K562 (cell line): ENCODE measurements at regions not wholly inside any gene's neighbourhood (a gene's known extent, or its start where the extent isn't known, plus 50 kb on each side); places are given as distances from the start of the nearest gene placed in this dataset.

Source experiments
- ATAC-seq: fragments of 200-7000 bp; cut with Tn5 transposase; 3 replicates; pipeline ENCODE4 v1.9.1; 2020; ENCODE audit warnings: moderate library complexity
- BruUV-seq: library from RNA; stranded (reverse); fragments of 400-500 nt; replicated peaks from 2 replicates; lab custom pipeline; 2021; lab: Mats Ljungman, UMichigan
- CTCF ChIA-PET: fragments of 300-600 bp; formaldehyde crosslinking; extraction: SDS; loops from one replicate; lab custom pipeline; 2021; ENCODE audit warnings: low intra/inter-chr PET ratio; lab: Yijun Ruan, JAX
- POLR2A ChIA-PET: fragments of 300-600, 350-650 bp; sonication (Branson Sonifier 250); formaldehyde crosslinking; extraction: SDS; loops from one replicate; lab custom pipeline; 2021; ENCODE audit warnings: antibody characterized with exemption, inconsistent platforms; lab: Yijun Ruan, JAX
- DNase-seq, 4 experiments: peaks; one replicate each; pipeline versions ENCODE4 v3.0.0 to v3.0.0-alpha.2; 2011 to 2018; ENCODE audit warnings: low spot score in 3 of 4, mixed read lengths in 3 of 4; ENCODE audit errors: extremely low read depth in 1 of 4
- FAIRE-seq: peaks from 2 replicates; lab custom pipeline; 2011; peaks lifted over from hg19 to GRCh38; lab: Jason Lieb, UNC
- H2AFZ ChIP-seq: 2 replicates; pipeline ENCODE4 v1.6.0; 2011; ENCODE audit warnings: low read depth, low read length, control low read depth, inconsistent platforms
- H3K27ac ChIP-seq: fragments of 200-600 bp; 3 replicates; pipeline ENCODE4 v1.8.0; 2011; ENCODE audit warnings: low read depth, mild to moderate bottlenecking, control low read depth, inconsistent platforms, low read length, moderate library complexity, mixed read lengths; ENCODE audit errors: extremely low read depth
- H3K27me3 ChIP-seq, 2 experiments: fragments of 300-600 bp in 1 of 2; 2 replicates in 1 of 2; 3 replicates in 1 of 2; pipeline versions ENCODE4 v1.6.0 to v1.8.0; 2011; ENCODE audit warnings: inconsistent platforms in 2 of 2, low read length in 2 of 2, mild to moderate bottlenecking in 1 of 2, mixed read lengths in 1 of 2, moderate library complexity in 1 of 2; ENCODE audit not compliant: control insufficient read depth in 2 of 2, insufficient read depth in 2 of 2
- H3K36me3 ChIP-seq: fragments of 300-600 bp; 3 replicates; pipeline ENCODE4 v1.8.0; 2011; ENCODE audit warnings: mild to moderate bottlenecking, low read length, inconsistent platforms; ENCODE audit not compliant: control insufficient read depth, insufficient read depth
- H3K4me1 ChIP-seq, 2 experiments: fragments of 200-600 bp in 1 of 2; replicated peaks in 1 of 2; 2 replicates in 1 of 2; 3 replicates in 1 of 2; pipeline versions ENCODE4 v1.5.1 to v1.8.0; 2011; ENCODE audit warnings: inconsistent platforms in 2 of 2, low read length in 2 of 2, mild to moderate bottlenecking in 1 of 2, mixed read lengths in 1 of 2, moderate library complexity in 1 of 2; ENCODE audit not compliant: control insufficient read depth in 2 of 2, insufficient read depth in 2 of 2
- H3K4me2 ChIP-seq: 2 replicates; pipeline ENCODE4 v1.6.1; 2011; ENCODE audit warnings: low read length, control low read depth, inconsistent platforms, mixed read lengths; ENCODE audit not compliant: insufficient read depth
- H3K4me3 ChIP-seq: fragments of 200-600 bp; sonication (generic), shearing (Covaris generic); 2 replicates; pipeline ENCODE4 v1.5.1; 2016; ENCODE audit warnings: control low read depth, inconsistent platforms
- H3K79me2 ChIP-seq: fragments of 200-600 bp; 3 replicates; pipeline ENCODE4 v1.8.0; 2011; ENCODE audit warnings: low read length, inconsistent platforms; ENCODE audit not compliant: control insufficient read depth, insufficient read depth
- H3K9ac ChIP-seq, 2 experiments: 2 replicates each; pipeline versions ENCODE4 v1.6.0 to v1.6.1; 2011; ENCODE audit warnings: low read depth in 2 of 2, low read length in 2 of 2, control low read depth in 1 of 2, inconsistent platforms in 1 of 2, mild to moderate bottlenecking in 1 of 2, mixed read lengths in 1 of 2; ENCODE audit not compliant: insufficient read depth in 1 of 2
- H3K9me1 ChIP-seq: one replicate; pipeline ENCODE4 v1.6.0; 2011; ENCODE audit warnings: inconsistent platforms, mild to moderate bottlenecking, low read length, moderate library complexity; ENCODE audit not compliant: control insufficient read depth, insufficient read depth
- H3K9me3 ChIP-seq: replicated peaks from 2 replicates; pipeline ENCODE4 v1.5.1; 2011; ENCODE audit warnings: low read depth, low read length, inconsistent platforms; ENCODE audit not compliant: control insufficient read depth, insufficient read depth
- H4K20me1 ChIP-seq: replicated peaks from 2 replicates; pipeline ENCODE4 v1.6.1; 2011; ENCODE audit warnings: low read length, inconsistent platforms, mixed read lengths; ENCODE audit not compliant: control insufficient read depth, insufficient read depth
- ARNT ChIP-seq, 2 experiments: fragments of 450-650 bp; IDR thresholded peaks; 2 replicates each; pipeline ENCODE4 v1.6.1; 2016; ENCODE audit warnings: mild to moderate bottlenecking in 1 of 2
- CBX2 ChIP-seq: fragments of 200-600 bp; sonication (generic); IDR thresholded peaks from one replicate; pipeline ENCODE4 v1.6.1; 2012; ENCODE audit warnings: mild to moderate bottlenecking, low read length, inconsistent platforms; ENCODE audit not compliant: insufficient read depth, poor library complexity, severe bottlenecking
- CBX8 ChIP-seq: fragments of 200-600 bp; sonication (generic); IDR thresholded peaks from 2 replicates; pipeline ENCODE4 v1.6.1; 2012; ENCODE audit warnings: borderline replicate concordance, mixed run types, low read depth, mild to moderate bottlenecking, moderate library complexity, mixed read lengths, low read length, control low read depth, inconsistent platforms; ENCODE audit not compliant: poor library complexity, severe bottlenecking; ENCODE audit errors: extremely low read depth
- CTBP1 ChIP-seq: fragments of 450-650 bp; IDR thresholded peaks from 2 replicates; pipeline ENCODE4 v1.6.1; 2016; ENCODE audit warnings: borderline replicate concordance
- MXI1 ChIP-seq: IDR thresholded peaks from 2 replicates; pipeline ENCODE4 v1.6.1; 2011; ENCODE audit warnings: low read depth, mild to moderate bottlenecking, improper control_type of control experiment, low read length
- PTRF ChIP-seq: fragments of 450-650 bp; IDR thresholded peaks from 2 replicates; pipeline ENCODE4 v1.6.1; 2016; ENCODE audit warnings: mild to moderate bottlenecking, missing genetic modification characterization, missing compliant biosample characterization
- RBBP5 ChIP-seq: fragments of 200-600 bp; sonication (generic); IDR thresholded peaks from 2 replicates; pipeline ENCODE4 v1.6.1; 2012; ENCODE audit warnings: borderline replicate concordance, mild to moderate bottlenecking, low read length, control low read depth, inconsistent platforms; ENCODE audit not compliant: insufficient read depth, poor library complexity, severe bottlenecking
- SIN3A ChIP-seq, 2 experiments: fragments of 150-350 bp in 1 of 2; IDR thresholded peaks; 2 replicates each; pipeline ENCODE4 v1.6.1; 2011 to 2016; ENCODE audit warnings: borderline replicate concordance in 2 of 2, low read depth in 2 of 2, low read length in 2 of 2, mild to moderate bottlenecking in 2 of 2, moderate library complexity in 2 of 2; ENCODE audit not compliant: control insufficient read depth in 1 of 2
- SIRT6 ChIP-seq: IDR thresholded peaks from one replicate; pipeline ENCODE4 v1.6.1; 2012; ENCODE audit warnings: low read depth, mild to moderate bottlenecking, control low read depth, inconsistent platforms, low read length, moderate library complexity
- SMARCE1 ChIP-seq: fragments of 450-650 bp; IDR thresholded peaks from 2 replicates; pipeline ENCODE4 v1.7.1; 2016; ENCODE audit warnings: mild to moderate bottlenecking
- SRSF9 ChIP-seq: fragments of 200-400 bp; formaldehyde crosslinking; IDR thresholded peaks from 2 replicates; pipeline ENCODE4 v1.6.1; 2017; ENCODE audit warnings: low read depth, low read length, borderline replicate concordance
- TCF7 ChIP-seq: sonication (generic); IDR thresholded peaks from 2 replicates; pipeline ENCODE4 v1.6.1; 2016; ENCODE audit warnings: antibody characterized with exemption, borderline replicate concordance
- THRAP3 ChIP-seq: fragments of 450-650 bp; IDR thresholded peaks from 2 replicates; pipeline ENCODE4 v1.6.1; 2016; ENCODE audit warnings: mild to moderate bottlenecking, inconsistent platforms, borderline replicate concordance
- ZNF274 ChIP-seq: IDR thresholded peaks from 2 replicates; pipeline ENCODE4 v1.6.1; 2011; ENCODE audit warnings: low read depth, mild to moderate bottlenecking, low read length, moderate library complexity, borderline replicate concordance
- ZNF785 ChIP-seq: fragments of 250-450 bp; sonication (Bioruptor Pico); IDR thresholded peaks from 2 replicates; pipeline ENCODE4 v1.4.0; 2020; ENCODE audit warnings: mild to moderate bottlenecking
- ZZZ3 ChIP-seq: fragments of 450-650 bp; IDR thresholded peaks from 2 replicates; pipeline ENCODE4 v1.6.1; 2016; ENCODE audit warnings: antibody characterized with exemption, mild to moderate bottlenecking, moderate library complexity
- WGBS: fragments of 100-300 bp; shearing (Covaris generic); methylation state at CpG from one replicate; pipeline ENCODE4 v1.1.6; 2016; ENCODE audit warnings: low coverage, mixed read lengths; ENCODE audit not compliant: insufficient coverage; ENCODE audit errors: missing lambda C conversion rate; 5-methylcytosine and 5-hydroxymethylcytosine counted together
- in situ Hi-C: fragments of 300-500 bp; cut with MboI; formaldehyde crosslinking; loops from 4 replicates; pipeline ENCODE4 v1.15.0; 2018; ENCODE audit warnings: inconsistent platforms, mixed read lengths
- intact Hi-C: fragments of 100-400 bp; cut with micrococcal nuclease; formaldehyde crosslinking; loops from 2 replicates; pipeline ENCODE4 v1.14.2; 2022
- TF ChIP-seq, protein P1 (sequence below): sonication (generic); formaldehyde crosslinking; IDR thresholded peaks from 2 replicates; pipeline ENCODE4 v1.8.0; 2022; ENCODE audit warnings: mild to moderate bottlenecking, missing genetic modification reagents, borderline replicate concordance
- TF ChIP-seq, protein P2 (sequence below): fragments of 450-650 bp; IDR thresholded peaks from 2 replicates; pipeline ENCODE4 v1.6.1; 2014; ENCODE audit warnings: low read depth, mild to moderate bottlenecking, moderate library complexity, borderline replicate concordance

DNA sequence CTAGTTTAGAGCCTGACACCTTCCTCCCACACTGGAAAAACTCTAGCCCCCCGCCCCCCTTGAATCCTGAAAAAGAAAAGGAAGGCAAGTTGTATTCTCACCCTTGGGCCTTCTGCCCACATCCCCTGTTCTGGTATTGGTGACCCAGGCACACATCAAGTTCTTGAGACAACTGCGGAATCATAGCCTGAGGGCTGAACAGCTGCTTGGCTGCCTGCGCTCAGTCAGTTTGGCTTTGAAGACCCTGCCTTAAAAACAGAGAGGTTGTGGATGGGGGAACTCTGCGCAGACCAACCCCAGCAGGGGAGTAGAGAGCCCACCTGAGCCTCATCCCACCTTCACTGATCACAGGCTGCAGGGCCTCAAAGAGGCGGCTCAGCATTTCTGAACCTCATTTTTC is 229.2 kb downstream of the ANAPC1 start:
- FAIRE-seq = no peak
- CTCF ChIA-PET = no interaction called here
- H2AFZ ChIP-seq = no peak overlapping the region
- no peaks in the 10 kb centered on the region for H3K9me3 ChIP-seq
- H3K36me3 ChIP-seq = no peaks in the 10 kb centered on the region
- ATAC-seq = no peak
- in situ Hi-C loops (no loop called here), intact Hi-C loops (no loop called here)
- no peak overlapping the region for H3K27ac ChIP-seq
- peaks cover 0 to 14% of the 10 kb centered on the region in 2 experiments; a peak in 3 of 5 replicates for H3K4me1 ChIP-seq
- no peaks in the 10 kb centered on the region for H3K9me1 ChIP-seq
- TF ChIP-seq ZZZ3 (no peak), ZNF785 (CRISPR knock-in tag) (no peak), ZNF274 (no peak), CBX2 (no peak), SIN3A (IDR thresholded peaks at IDR 0.05; ENCODE audit: borderline replicate concordance in 2 of 2, control insufficient read depth in 1 of 2, low read depth in 2 of 2, low read length in 2 of 2) (no peak), SMARCE1 (no peak), THRAP3 (no peak), SIRT6 (no peak), CBX8 (no peak), TCF7 (no peak), SRSF9 (no peak), ARNT (IDR thresholded peaks at IDR 0.05) (no peak), CTBP1 (no peak), PTRF (tag) (no peak), RBBP5 (no peak), MXI1 (no peak)
- TF ChIP-seq, protein P1, sequence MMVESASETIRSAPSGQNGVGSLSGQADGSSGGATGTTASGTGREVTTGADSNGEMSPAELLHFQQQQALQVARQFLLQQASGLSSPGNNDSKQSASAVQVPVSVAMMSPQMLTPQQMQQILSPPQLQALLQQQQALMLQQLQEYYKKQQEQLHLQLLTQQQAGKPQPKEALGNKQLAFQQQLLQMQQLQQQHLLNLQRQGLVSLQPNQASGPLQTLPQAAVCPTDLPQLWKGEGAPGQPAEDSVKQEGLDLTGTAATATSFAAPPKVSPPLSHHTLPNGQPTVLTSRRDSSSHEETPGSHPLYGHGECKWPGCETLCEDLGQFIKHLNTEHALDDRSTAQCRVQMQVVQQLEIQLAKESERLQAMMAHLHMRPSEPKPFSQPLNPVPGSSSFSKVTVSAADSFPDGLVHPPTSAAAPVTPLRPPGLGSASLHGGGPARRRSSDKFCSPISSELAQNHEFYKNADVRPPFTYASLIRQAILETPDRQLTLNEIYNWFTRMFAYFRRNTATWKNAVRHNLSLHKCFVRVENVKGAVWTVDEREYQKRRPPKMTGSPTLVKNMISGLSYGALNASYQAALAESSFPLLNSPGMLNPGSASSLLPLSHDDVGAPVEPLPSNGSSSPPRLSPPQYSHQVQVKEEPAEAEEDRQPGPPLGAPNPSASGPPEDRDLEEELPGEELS (CRISPR knock-in tag) = no peak
- TF ChIP-seq, protein P2, sequence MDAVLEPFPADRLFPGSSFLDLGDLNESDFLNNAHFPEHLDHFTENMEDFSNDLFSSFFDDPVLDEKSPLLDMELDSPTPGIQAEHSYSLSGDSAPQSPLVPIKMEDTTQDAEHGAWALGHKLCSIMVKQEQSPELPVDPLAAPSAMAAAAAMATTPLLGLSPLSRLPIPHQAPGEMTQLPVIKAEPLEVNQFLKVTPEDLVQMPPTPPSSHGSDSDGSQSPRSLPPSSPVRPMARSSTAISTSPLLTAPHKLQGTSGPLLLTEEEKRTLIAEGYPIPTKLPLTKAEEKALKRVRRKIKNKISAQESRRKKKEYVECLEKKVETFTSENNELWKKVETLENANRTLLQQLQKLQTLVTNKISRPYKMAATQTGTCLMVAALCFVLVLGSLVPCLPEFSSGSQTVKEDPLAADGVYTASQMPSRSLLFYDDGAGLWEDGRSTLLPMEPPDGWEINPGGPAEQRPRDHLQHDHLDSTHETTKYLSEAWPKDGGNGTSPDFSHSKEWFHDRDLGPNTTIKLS = no peak
- WGBS = 69% methylated on average over 5 of the region's 5 CpGs
- no peak overlapping the region for H3K9ac ChIP-seq
- H3K4me2 ChIP-seq = no peak overlapping the region
- no TSS peak for BruUV-seq
- H3K4me3 ChIP-seq = no peak overlapping the region
- H3K27me3 ChIP-seq = no peaks in the 10 kb centered on the region
- no peaks in the 10 kb centered on the region for H3K79me2 ChIP-seq
- H4K20me1 ChIP-seq = no peaks in the 10 kb centered on the region
- POLR2A ChIA-PET = interaction anchor here (0.7 to 1.7 kb wide), 2 partner anchors 8 to 43 kb away, joined by 4 to 5 read pairs; no protein-coding TSS in a partner anchor
- DNase-seq = no peak
